D341Med (cell line): ENCODE measurements at regions not wholly inside any gene's neighbourhood (a gene's known extent, or its start where the extent isn't known, plus 50 kb on each side); places are given as distances from the start of the nearest gene placed in this dataset.

ENCODE experiments used
- DNase-seq: peaks from one replicate; pipeline ENCODE4 v3.0.0; 2012; ENCODE audit warnings: low spot score

GRCh38 chr5:111004291-111004690, 67.2 kb upstream of the TSLP start:
- DNase-seq, result no peak

- no peak for DNase-seq
Measured at GRCh38 chr5:111010783-111011182, 60.7 kb upstream of the TSLP start.

GRCh38 chr5:111013011-111013410, 58.5 kb upstream of the TSLP start:
- no peak for DNase-seq

GRCh38 chr5:111016801-111017200, 54.7 kb upstream of the TSLP start:
- DNase-seq, result no peak

- DNase-seq, result no peak
Measured at GRCh38 chr5:111017731-111018130, 53.8 kb upstream of the TSLP start.
